ENCODE measurements at regions not wholly inside any gene's neighbourhood (a gene's known extent, or its start where the extent isn't known, plus 50 kb on each side); places are given as distances from the start of the nearest gene placed in this dataset.

- no peak overlapping the region for H3K4me3 ChIP-seq (ENCODE audit: low read length)
- TF ChIP-seq, protein P1, sequence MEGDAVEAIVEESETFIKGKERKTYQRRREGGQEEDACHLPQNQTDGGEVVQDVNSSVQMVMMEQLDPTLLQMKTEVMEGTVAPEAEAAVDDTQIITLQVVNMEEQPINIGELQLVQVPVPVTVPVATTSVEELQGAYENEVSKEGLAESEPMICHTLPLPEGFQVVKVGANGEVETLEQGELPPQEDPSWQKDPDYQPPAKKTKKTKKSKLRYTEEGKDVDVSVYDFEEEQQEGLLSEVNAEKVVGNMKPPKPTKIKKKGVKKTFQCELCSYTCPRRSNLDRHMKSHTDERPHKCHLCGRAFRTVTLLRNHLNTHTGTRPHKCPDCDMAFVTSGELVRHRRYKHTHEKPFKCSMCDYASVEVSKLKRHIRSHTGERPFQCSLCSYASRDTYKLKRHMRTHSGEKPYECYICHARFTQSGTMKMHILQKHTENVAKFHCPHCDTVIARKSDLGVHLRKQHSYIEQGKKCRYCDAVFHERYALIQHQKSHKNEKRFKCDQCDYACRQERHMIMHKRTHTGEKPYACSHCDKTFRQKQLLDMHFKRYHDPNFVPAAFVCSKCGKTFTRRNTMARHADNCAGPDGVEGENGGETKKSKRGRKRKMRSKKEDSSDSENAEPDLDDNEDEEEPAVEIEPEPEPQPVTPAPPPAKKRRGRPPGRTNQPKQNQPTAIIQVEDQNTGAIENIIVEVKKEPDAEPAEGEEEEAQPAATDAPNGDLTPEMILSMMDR (conservative IDR thresholded peaks at IDR 0.05; ENCODE audit: low read length): no peak
- no peak for DNase-seq (ENCODE audit: low read depth)
Measured at GRCh38 chr9:107080130-107080529, 202.9 kb upstream of the RAD23B start.

- TF ChIP-seq, protein P1 (conservative IDR thresholded peaks at IDR 0.05; ENCODE audit: low read length): no peak
- no peak overlapping the region for H3K4me3 ChIP-seq (ENCODE audit: low read length)
- DNase-seq (ENCODE audit: low read depth): no peak
Measured at GRCh38 chr9:107086460-107086859, 196.6 kb upstream of the RAD23B start.

DNA sequence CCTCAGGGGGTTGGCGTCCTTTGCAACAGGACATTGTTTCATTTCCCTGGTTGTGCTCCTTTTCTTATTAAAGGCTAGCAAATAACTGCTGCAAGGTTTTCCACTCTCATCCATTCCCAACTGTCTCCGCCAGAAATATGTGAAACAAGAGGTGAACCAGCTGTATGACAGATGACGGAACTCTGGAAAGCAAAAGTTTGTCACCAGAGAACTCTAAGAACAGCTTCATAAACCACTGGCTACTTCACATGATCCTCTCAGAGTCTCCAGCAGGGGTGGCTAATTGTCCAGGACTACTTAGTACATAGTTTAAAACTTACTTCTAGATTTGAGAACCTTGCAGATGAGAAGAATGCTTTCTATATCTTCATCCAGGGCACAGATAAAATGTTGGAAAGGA is 195.9 kb upstream of the RAD23B start:
- no peak overlapping the region for H3K4me3 ChIP-seq (ENCODE audit: low read length)
- TF ChIP-seq, protein P1 (conservative IDR thresholded peaks at IDR 0.05; ENCODE audit: low read length): peak; percentile 35
- DNase-seq (ENCODE audit: low read depth): peak; percentile 6

DNA sequence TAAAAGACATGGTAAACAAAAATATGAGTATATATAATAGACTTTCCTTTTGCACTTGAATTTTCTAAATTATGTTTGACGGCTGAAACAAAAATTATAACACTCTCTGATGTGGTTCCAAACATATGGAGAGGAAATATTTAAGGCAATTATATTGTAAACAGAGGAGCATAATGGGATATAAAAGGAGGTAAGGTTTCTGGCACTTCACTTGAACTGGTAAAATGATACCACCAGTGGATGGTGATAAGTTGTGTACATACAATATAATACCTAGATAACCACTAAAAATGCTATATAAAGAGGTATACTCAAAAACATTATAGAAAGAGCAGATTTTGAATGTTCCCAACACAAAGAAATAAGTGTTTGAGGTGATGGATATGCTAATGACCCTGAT is 192.9 kb upstream of the RAD23B start:
- no peak for DNase-seq (ENCODE audit: low read depth)
- TF ChIP-seq, protein P1 (conservative IDR thresholded peaks at IDR 0.05; ENCODE audit: low read length): no peak
- H3K4me3 ChIP-seq (ENCODE audit: low read length): no peak overlapping the region

- H3K4me3 ChIP-seq (ENCODE audit: low read length): no peak overlapping the region
- TF ChIP-seq, protein P1 (conservative IDR thresholded peaks at IDR 0.05; ENCODE audit: low read length): no peak
- DNase-seq (ENCODE audit: low read depth): no peak
Measured at GRCh38 chr9:107093365-107094060, 189.6 kb upstream of the RAD23B start.

- no peak overlapping the region for H3K4me3 ChIP-seq (ENCODE audit: low read length)
- TF ChIP-seq, protein P1 (conservative IDR thresholded peaks at IDR 0.05; ENCODE audit: low read length): no peak
- DNase-seq (ENCODE audit: low read depth): no peak
Measured at GRCh38 chr9:107094370-107094769, 188.7 kb upstream of the RAD23B start.

GRCh38 chr9:107100591-107100990 is 182.5 kb upstream of the RAD23B start:
- H3K4me3 ChIP-seq (ENCODE audit: low read length): no peak overlapping the region
- no peak for DNase-seq (ENCODE audit: low read depth)
- TF ChIP-seq, protein P1 (conservative IDR thresholded peaks at IDR 0.05; ENCODE audit: low read length): no peak

Measured in AG10803 (cell line).